Activated CD8-positive, alpha-beta T cell treated with anti-CD3 and anti-CD28 coated beads for 36 hours (primary cell): ENCODE measurements at regions not wholly inside any gene's neighbourhood (a gene's known extent, or its start where the extent isn't known, plus 50 kb on each side); places are given as distances from the start of the nearest gene placed in this dataset.

ENCODE experiments used
- ATAC-seq: fragments of 200-7000 bp; cut with Tn5 transposase; one replicate; pipeline ENCODE4 v1.10.0; 2021; ENCODE audit warnings: mild to moderate bottlenecking, moderate library complexity
- CTCF ChIA-PET: fragments of 350-600 bp; sonication (Branson Sonifier 250); formaldehyde crosslinking; loops from one replicate; lab custom pipeline; 2021; ENCODE audit warnings: antibody characterized with exemption; lab: Charles Lee
- POLR2A ChIA-PET: fragments of 350-600 bp; sonication (Branson Sonifier 250); formaldehyde crosslinking; loops from one replicate; lab custom pipeline; 2021; ENCODE audit warnings: antibody characterized with exemption; lab: Charles Lee
- DNase-seq: peaks from one replicate; pipeline ENCODE4 v3.0.0-alpha.2; 2020
- H3K27ac Mint-ChIP-seq: one replicate; pipeline ENCODE4 v1.8.0; 2021; ENCODE audit warnings: mild to moderate bottlenecking, mixed read lengths
- H3K27me3 Mint-ChIP-seq: one replicate; pipeline ENCODE4 v1.8.0; 2021; ENCODE audit warnings: mixed read lengths
- H3K36me3 Mint-ChIP-seq: one replicate; pipeline ENCODE4 v1.8.0; 2021; ENCODE audit warnings: low read depth, mixed read lengths
- H3K4me1 Mint-ChIP-seq: one replicate; pipeline ENCODE4 v1.8.0; 2021; ENCODE audit warnings: low read depth, mixed read lengths
- H3K4me3 Mint-ChIP-seq: one replicate; pipeline ENCODE4 v1.8.0; 2021; ENCODE audit warnings: mild to moderate bottlenecking, moderate library complexity, mixed read lengths
- H3K9me3 Mint-ChIP-seq: one replicate; pipeline ENCODE4 v1.8.0; 2021; ENCODE audit warnings: mixed read lengths
- CTCF ChIP-seq: fragments of 200-600 bp; IDR thresholded peaks from one replicate; pipeline ENCODE4 v1.8.0; 2022; ENCODE audit warnings: antibody characterized with exemption, mild to moderate bottlenecking
- intact Hi-C: fragments of 100-400 bp; cut with micrococcal nuclease; formaldehyde crosslinking; loops from one replicate; pipeline ENCODE4 v1.10.0; 2022

- no peaks in the 10 kb centered on the region for H3K36me3 Mint-ChIP-seq
- CTCF ChIA-PET = no interaction called here
- no peak for DNase-seq
- no peaks in the 10 kb centered on the region for H3K9me3 Mint-ChIP-seq
- intact Hi-C loops = no loop called here
- no peak overlapping the region for H3K4me3 Mint-ChIP-seq
- no peak for ATAC-seq
- H3K27me3 Mint-ChIP-seq = no peaks in the 10 kb centered on the region
- TF ChIP-seq CTCF = no peak
- H3K4me1 Mint-ChIP-seq = no peaks in the 10 kb centered on the region
- POLR2A ChIA-PET = no interaction called here
- no peak overlapping the region for H3K27ac Mint-ChIP-seq
Observed at GRCh38 chr22:26923531-26923930, 266.1 kb downstream of the MIAT start.

GRCh38 chr22:26927821-26928220, 270.4 kb downstream of the MIAT start:
- DNase-seq = no peak
- TF ChIP-seq CTCF = no peak
- Mint-ChIP-seq H3K9me3 (no peaks in the 10 kb centered on the region), H3K27ac (no peak overlapping the region), H3K36me3 (no peaks in the 10 kb centered on the region), H3K4me1 (no peaks in the 10 kb centered on the region), H3K4me3 (no peak overlapping the region), H3K27me3 (no peaks in the 10 kb centered on the region)
- intact Hi-C loops = no loop called here
- ChIA-PET POLR2A (no interaction called here), CTCF (no interaction called here)
- ATAC-seq = no peak

GRCh38 chr22:26931471-26931870, 274.1 kb downstream of the MIAT start:
- ChIA-PET POLR2A (no interaction called here), CTCF (no interaction called here)
- Mint-ChIP-seq H3K4me1 (no peaks in the 10 kb centered on the region), H3K27me3 (no peaks in the 10 kb centered on the region), H3K9me3 (no peaks in the 10 kb centered on the region), H3K27ac (no peak overlapping the region), H3K4me3 (no peak overlapping the region), H3K36me3 (no peaks in the 10 kb centered on the region)
- no peak for TF ChIP-seq CTCF
- intact Hi-C loops = loop anchor here (10.0 kb wide), 1 partner anchor 53 kb away; no protein-coding TSS in a partner anchor
- DNase-seq (no peak), ATAC-seq (no peak)

GRCh38 chr22:26933105-26933590, 275.8 kb downstream of the MIAT start:
- ATAC-seq (no peak), DNase-seq (no peak)
- H3K36me3 Mint-ChIP-seq = peaks cover 3% of the 10 kb centered on the region
- H3K9me3 Mint-ChIP-seq = peaks cover 4% of the 10 kb centered on the region
- intact Hi-C loops = loop anchor here (10.0 kb wide), 1 partner anchor 52 kb away; no protein-coding TSS in a partner anchor
- no peak overlapping the region for H3K27ac Mint-ChIP-seq
- no peaks in the 10 kb centered on the region for H3K27me3 Mint-ChIP-seq
- TF ChIP-seq CTCF = no peak
- CTCF ChIA-PET = interaction anchor here (1.2 kb wide), 1 partner anchor 31 kb away, joined by 3 read pairs; no protein-coding TSS in a partner anchor
- POLR2A ChIA-PET = no interaction called here
- H3K4me1 Mint-ChIP-seq = no peaks in the 10 kb centered on the region
- no peak overlapping the region for H3K4me3 Mint-ChIP-seq

- Mint-ChIP-seq H3K27ac (no peak overlapping the region), H3K27me3 (no peaks in the 10 kb centered on the region), H3K4me3 (no peak overlapping the region), H3K4me1 (no peaks in the 10 kb centered on the region), H3K36me3 (peaks cover 3% of the 10 kb centered on the region), H3K9me3 (peaks cover 4% of the 10 kb centered on the region)
- DNase-seq (no peak), ATAC-seq (no peak)
- intact Hi-C loops = loop anchor here (10.0 kb wide), 1 partner anchor 48 kb away; no protein-coding TSS in a partner anchor
- ChIA-PET POLR2A (interaction anchor here (1.0 kb wide), 1 partner anchor 25 kb away, joined by 4 read pairs; no protein-coding TSS in a partner anchor), CTCF (interaction anchor here (0.7 kb wide), 1 partner anchor 29 kb away, joined by 3 read pairs; no protein-coding TSS in a partner anchor)
- no peak for TF ChIP-seq CTCF
Observed at GRCh38 chr22:26937213-26937612, 279.8 kb downstream of the MIAT start.
